Spinal cord (tissue), 9 donors: ENCODE measurements at regions not wholly inside any gene's neighbourhood (a gene's known extent, or its start where the extent isn't known, plus 50 kb on each side); places are given as distances from the start of the nearest gene placed in this dataset.
A peak's percentile ranks its signal among the peaks of the same experiment; 100 is the strongest.
"Not testable (repeated sequence)": the region's sequence is repeated elsewhere in the genome, so short reads cannot be mapped to it uniquely, and the experiment has no call there.

ENCODE experiments used
- DNase-seq, 6 donors: peaks; one replicate each; pipeline versions ENCODE4 v3.0.0 to v3.0.0-alpha.2; 2013 to 2015; ENCODE audit warnings: low spot score in 6 of 6, low read depth in 4 of 6
- H3K27ac ChIP-seq: one replicate; pipeline ENCODE4 v1.5.1; 2013; ENCODE audit warnings: low read depth, low read length, control low read depth
- H3K27me3 ChIP-seq: one replicate; pipeline ENCODE4 v1.6.1; 2013; ENCODE audit warnings: low read length; ENCODE audit not compliant: control insufficient read depth, insufficient read depth
- H3K36me3 ChIP-seq: one replicate; pipeline ENCODE4 v1.6.1; 2013; ENCODE audit warnings: low read length; ENCODE audit not compliant: control insufficient read depth, insufficient read depth
- H3K4me1 ChIP-seq: one replicate; pipeline ENCODE4 v1.6.1; 2013; ENCODE audit warnings: low read length; ENCODE audit not compliant: control insufficient read depth, insufficient read depth
- H3K4me3 ChIP-seq: one replicate; pipeline ENCODE4 v1.5.1; 2013; ENCODE audit warnings: low read depth, low read length, control low read depth
- H3K9me3 ChIP-seq: one replicate; pipeline ENCODE4 v1.6.1; 2013; ENCODE audit warnings: low read length; ENCODE audit not compliant: control insufficient read depth, insufficient read depth
- WGBS: methylation state at CpG from one replicate; pipeline ENCODE4 v1.1.5; 2013; ENCODE audit warnings: missing lambda C conversion rate; ENCODE audit not compliant: insufficient coverage; 5-methylcytosine and 5-hydroxymethylcytosine counted together
- donor health status: healthy.

DNA sequence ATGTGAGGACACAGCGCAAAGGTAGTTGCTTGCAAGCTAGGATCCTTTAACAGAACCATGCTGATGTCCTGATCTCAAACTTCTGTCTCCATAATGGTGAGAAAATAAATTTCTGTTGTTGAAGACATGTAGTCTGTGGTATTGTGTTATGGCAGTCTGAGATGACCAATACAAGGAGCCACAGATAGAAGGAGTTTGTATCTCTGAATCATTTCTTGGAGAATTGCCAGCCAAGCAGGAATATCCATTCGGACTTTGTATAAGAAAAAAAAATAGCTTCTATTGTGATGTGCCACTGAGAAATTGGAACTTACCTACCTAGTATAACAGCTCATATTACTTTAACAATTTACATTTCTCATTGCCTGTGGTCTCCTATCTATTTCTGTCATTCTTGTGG, 447.6 kb upstream of the CA10 start:
- Histone ChIP-seq H3K36me3 (no peaks in the 10 kb centered on the region), H3K9me3 (no peaks in the 10 kb centered on the region), H3K4me1 (no peaks in the 10 kb centered on the region), H3K27ac (no peak overlapping the region), H3K4me3 (no peak overlapping the region), H3K27me3 (no peaks in the 10 kb centered on the region)
- no peak for DNase-seq
- no CpG with 5 or more reads among the region's 2 CpGs for WGBS

DNA sequence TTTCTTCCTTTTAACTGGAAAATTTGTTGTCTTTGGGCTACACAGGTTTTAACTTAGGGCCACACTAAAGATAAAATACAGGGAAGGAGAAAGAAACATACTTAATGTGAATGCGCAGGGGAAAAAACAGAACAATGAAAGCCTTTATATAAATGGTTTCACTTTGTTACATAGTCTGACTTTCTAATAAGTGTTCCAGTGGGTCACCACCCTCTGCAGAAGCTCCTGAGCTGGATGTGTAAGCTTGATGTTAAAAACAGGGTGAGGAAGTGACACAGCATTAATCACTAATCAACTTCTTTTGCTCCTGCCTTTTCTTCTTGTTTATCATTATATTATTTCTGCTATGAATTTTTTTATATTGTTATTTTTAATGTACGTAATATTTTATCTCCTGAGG, 445.6 kb upstream of the CA10 start:
- no CpG with 5 or more reads among the region's 2 CpGs for WGBS
- no peaks in the 10 kb centered on the region for H3K27me3 ChIP-seq
- H3K4me1 ChIP-seq, result no peaks in the 10 kb centered on the region
- no peak overlapping the region for H3K27ac ChIP-seq
- no peaks in the 10 kb centered on the region for H3K9me3 ChIP-seq
- no peak overlapping the region for H3K4me3 ChIP-seq
- H3K36me3 ChIP-seq, result no peaks in the 10 kb centered on the region
- DNase-seq, result no peak

DNA sequence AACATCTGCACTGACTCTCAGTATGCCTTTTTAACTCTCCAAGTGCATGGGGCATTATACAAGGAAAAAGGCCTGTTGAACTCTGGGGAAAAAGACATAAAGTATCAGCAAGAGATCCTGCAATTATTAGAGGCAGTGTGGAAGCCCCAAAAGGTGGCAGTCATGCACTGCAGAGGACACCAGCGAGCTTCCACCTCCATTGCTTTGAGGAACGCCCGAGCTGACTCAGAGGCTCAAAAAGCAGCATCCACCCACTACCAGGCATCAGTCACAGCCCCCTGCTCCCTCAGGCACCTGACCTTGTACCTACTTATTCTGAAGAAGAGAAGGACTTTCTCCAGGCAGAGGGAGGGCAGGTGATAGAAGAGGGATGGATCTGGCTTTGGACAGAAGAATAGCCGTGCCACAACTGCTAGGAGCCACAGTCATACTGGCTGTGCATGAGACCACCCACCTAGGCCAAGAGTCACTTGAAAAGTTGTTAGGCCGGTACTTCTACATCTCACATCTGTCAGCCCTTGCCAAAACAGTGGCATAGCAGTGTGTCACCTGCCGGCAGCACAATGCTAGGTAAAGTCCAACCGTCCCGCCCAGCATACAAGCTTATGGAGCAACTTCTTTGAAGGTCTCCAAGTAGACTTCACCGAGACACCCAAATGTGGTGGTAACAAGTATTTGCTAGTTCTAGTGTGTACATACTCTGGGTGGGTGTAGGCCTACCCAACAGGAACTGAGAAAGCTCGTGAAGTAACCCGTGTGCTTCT, 439.1 kb upstream of the CA10 start:
- not testable (repeated sequence) for H3K4me3 ChIP-seq, H3K27me3 ChIP-seq, DNase-seq, H3K27ac ChIP-seq, H3K4me1 ChIP-seq, H3K36me3 ChIP-seq, H3K9me3 ChIP-seq
- WGBS, result 90% methylated on average over 8 of the region's 11 CpGs

DNA sequence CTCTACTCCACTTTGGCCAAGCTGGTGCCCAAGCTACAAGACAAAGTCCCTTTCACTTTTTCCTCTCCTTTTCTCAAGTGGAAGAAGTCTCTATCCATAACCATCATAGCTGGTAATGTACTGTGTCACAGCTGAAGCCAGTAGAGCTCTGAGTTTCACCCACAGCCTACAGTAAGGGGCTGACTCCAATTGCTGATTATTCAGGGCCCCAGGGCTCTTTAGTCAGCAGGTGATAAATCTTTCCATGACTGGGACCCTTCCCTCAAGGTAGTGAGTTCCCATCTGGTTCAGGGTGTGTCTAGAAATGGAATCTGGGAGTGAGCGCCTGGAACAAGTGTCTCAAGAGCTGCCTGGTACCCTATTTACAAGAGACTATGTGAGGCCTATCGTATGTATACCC, 436.0 kb upstream of the CA10 start:
- Histone ChIP-seq H3K27ac (no peak overlapping the region), H3K27me3 (no peaks in the 10 kb centered on the region), H3K9me3 (no peaks in the 10 kb centered on the region), H3K4me3 (no peak overlapping the region), H3K4me1 (no peaks in the 10 kb centered on the region), H3K36me3 (no peaks in the 10 kb centered on the region)
- no CpG with 5 or more reads among the region's 2 CpGs for WGBS
- DNase-seq, result no peak

DNA sequence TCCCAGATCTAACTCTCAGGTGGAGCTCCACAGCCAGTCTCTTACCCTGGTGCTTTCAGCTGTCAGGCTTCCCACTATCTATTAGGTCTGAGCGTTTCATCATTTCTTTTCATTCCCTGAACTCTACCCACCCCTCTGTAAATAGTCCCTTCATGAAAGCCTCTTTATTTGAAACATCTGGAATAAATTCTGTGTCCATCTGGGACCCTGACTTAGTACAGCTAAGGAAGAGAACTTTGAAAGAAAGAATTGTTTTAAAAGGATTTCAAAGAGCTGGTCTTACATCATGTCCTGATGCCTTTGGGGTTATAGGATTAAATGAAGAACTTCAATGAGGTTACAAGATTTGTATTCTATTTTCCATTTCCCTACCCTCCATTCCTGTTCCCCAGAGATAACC, 388.5 kb upstream of the CA10 start:
- DNase-seq, result peak in 1 of 6 donors; percentile 43
- H3K9me3 ChIP-seq, result peaks cover 2% of the 10 kb centered on the region
- 56% methylated on average over 1 of the region's 1 CpG for WGBS

DNA sequence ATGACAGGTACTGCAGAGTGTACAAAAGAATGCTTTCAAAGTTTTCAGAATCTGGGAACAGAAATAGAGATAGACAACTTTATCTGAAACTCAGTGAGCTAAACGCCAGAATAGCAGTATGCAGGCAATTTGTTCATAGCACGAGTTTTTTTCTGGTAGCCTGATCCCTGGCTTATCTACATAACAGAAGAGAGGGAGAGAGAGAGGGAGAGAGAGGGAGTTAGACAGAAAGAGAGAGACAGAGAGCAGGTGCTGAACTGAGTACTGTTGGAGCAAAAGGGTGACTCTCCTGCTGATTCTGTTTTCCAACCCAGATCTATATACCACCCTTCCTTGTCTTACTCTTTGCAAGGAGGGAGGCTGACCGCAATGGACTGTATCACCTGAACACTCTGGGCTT, 388.0 kb upstream of the CA10 start:
- no peaks in the 10 kb centered on the region for H3K4me1 ChIP-seq
- H3K9me3 ChIP-seq, result peaks cover 2% of the 10 kb centered on the region
- H3K36me3 ChIP-seq, result no peaks in the 10 kb centered on the region
- no peak overlapping the region for H3K4me3 ChIP-seq
- no CpG with 5 or more reads among the region's 3 CpGs for WGBS
- no peaks in the 10 kb centered on the region for H3K27me3 ChIP-seq
- DNase-seq, result no peak
- H3K27ac ChIP-seq, result no peak overlapping the region

More for the DNA sequence above, 388.5 kb upstream of the CA10 start:
- Histone ChIP-seq H3K4me3 (no peak overlapping the region), H3K4me1 (no peaks in the 10 kb centered on the region), H3K27ac (peak overlapping the region; percentile 54), H3K27me3 (no peaks in the 10 kb centered on the region), H3K36me3 (no peaks in the 10 kb centered on the region)

DNA sequence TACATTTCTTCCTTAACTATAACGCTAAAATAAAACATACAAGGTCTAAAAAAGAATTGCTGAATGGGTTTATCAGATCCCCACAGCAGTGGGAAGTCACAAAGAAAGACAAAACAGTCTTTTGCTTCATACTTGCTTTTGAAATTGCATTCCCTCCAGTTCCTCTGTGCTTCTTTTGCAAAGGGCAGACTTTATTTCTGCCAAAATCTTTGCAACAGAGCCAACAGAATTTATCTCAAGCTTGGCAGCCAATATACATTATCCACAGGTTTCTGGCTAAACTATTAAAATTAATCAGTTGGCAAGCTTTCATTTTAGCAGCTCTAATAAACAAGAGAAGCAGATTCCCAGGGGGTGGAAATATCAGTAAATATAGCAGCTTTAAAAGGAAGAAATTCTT, 378.9 kb upstream of the CA10 start:
- Histone ChIP-seq H3K27me3 (no peaks in the 10 kb centered on the region), H3K36me3 (no peaks in the 10 kb centered on the region), H3K4me3 (no peak overlapping the region), H3K9me3 (no peaks in the 10 kb centered on the region), H3K4me1 (peaks cover 5% of the 10 kb centered on the region), H3K27ac (peak overlapping the region; percentile 4)
- peak in 2 of 6 donors; percentile 51 to 74 for DNase-seq
- no CpG with 5 or more reads among the region's 1 CpG for WGBS

DNA sequence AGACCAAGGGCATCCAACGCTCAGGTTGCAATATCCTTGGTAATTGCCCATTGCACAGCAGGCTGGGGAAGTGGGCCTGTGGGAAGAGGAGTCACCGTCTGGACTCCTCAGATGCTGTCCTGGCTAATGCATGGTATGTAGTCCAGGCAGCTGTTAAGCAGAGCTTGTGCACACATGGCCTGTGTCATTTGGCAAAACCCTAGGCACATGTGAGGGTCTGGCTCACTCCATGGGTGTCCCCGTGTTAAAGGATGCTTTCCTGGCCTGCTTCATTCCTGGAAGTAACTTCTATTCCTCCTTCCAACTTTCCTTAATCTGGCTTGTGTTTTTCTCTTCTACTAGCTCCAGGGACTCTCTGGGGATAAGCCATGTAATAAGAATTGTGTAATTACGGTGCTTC, 378.0 kb upstream of the CA10 start:
- H3K9me3 ChIP-seq, result no peaks in the 10 kb centered on the region
- peak in 2 of 6 donors; percentile 19 to 64 for DNase-seq
- H3K27ac ChIP-seq, result no peak overlapping the region
- H3K36me3 ChIP-seq, result no peaks in the 10 kb centered on the region
- peaks cover 5% of the 10 kb centered on the region for H3K4me1 ChIP-seq
- H3K27me3 ChIP-seq, result no peaks in the 10 kb centered on the region
- H3K4me3 ChIP-seq, result no peak overlapping the region
- whole genome bisulfite sequencing, result 48% methylated on average over 3 of the region's 4 CpGs

DNA sequence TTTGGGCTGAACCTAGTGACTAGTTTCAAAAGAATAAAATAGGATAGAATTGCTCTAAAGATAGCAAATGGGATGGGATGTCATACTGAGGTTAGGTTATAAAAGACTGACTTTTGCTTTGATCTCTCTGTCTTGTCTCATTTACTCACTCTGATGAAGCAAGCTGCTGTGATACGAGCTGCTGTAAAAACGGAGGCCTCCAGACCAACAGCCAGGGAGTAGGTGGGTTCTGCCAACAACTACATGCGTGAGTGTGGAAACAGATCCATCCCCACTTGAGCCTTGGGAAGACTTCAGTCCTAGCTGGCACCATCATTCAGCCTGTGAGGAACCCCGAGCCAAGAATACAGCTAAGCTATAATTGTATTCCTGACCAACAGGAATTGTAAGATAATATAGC, 373.9 kb upstream of the CA10 start:
- no peak overlapping the region for H3K27ac ChIP-seq
- no peak overlapping the region for H3K4me3 ChIP-seq
- 60% methylated on average over 2 of the region's 4 CpGs for WGBS
- peak in 1 of 6 donors; percentile 25 for DNase-seq
- H3K9me3 ChIP-seq, result no peaks in the 10 kb centered on the region
- H3K4me1 ChIP-seq, result peaks cover 5% of the 10 kb centered on the region
- no peaks in the 10 kb centered on the region for H3K36me3 ChIP-seq
- H3K27me3 ChIP-seq, result no peaks in the 10 kb centered on the region

DNA sequence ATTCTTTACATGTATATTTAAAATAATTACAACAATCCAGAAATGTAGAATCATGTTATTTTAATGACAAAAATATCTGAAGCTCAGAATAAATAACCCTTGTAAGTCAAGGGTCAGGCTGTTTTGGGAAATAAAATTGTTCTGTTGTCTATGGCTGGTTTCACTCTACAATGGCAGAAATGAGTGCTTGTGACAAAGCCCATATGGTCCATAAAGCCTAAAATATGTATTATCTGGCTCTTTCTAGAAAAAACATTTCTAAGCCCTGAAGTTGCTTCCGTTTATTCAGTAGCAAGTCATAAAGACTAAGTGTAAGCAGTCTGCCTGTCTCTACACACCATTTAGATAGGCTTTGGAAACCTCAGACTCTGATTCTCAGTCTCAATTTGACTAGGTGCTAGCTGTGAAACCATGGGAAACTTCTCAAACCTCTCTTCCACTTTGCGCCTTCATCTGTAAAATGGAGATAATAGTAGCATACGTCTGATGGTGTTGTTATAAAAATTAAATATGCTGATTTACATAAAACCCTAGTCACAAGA, 365.7 kb upstream of the CA10 start:
- Histone ChIP-seq H3K9me3 (no peaks in the 10 kb centered on the region), H3K4me3 (no peak overlapping the region), H3K4me1 (no peaks in the 10 kb centered on the region), H3K36me3 (no peaks in the 10 kb centered on the region), H3K27ac (no peak overlapping the region), H3K27me3 (no peaks in the 10 kb centered on the region)
- WGBS, result 83% methylated on average over 1 of the region's 3 CpGs
- DNase-seq, result no peak
